ENCODE measurements at regions not wholly inside any gene's neighbourhood (a gene's known extent, or its start where the extent isn't known, plus 50 kb on each side); places are given as distances from the start of the nearest gene placed in this dataset.

- no peak for TF ChIP-seq CTCF (IDR thresholded peaks at IDR 0.05; ENCODE audit: low read length)
- no peak for TF ChIP-seq EZH2 (IDR thresholded peaks at IDR 0.05; ENCODE audit: borderline replicate concordance, low read length)
- H3K9me3 ChIP-seq (ENCODE audit: low read length): no peaks in the 10 kb centered on the region
Observed at GRCh38 chr5:110932755-110933488, 138.6 kb upstream of the TSLP start.

GRCh38 chr5:110940136-110940535, 131.4 kb upstream of the TSLP start:
- no peaks in the 10 kb centered on the region for H3K9me3 ChIP-seq (ENCODE audit: low read length)
- H4K20me1 ChIP-seq (ENCODE audit: insufficient read depth, low read length): no peaks in the 10 kb centered on the region
- no peaks in the 10 kb centered on the region for H3K27me3 ChIP-seq (ENCODE audit: insufficient read depth, low read length)
- no peak for TF ChIP-seq CTCF (IDR thresholded peaks at IDR 0.05; ENCODE audit: low read length)
- no peak for TF ChIP-seq EZH2 (IDR thresholded peaks at IDR 0.05; ENCODE audit: borderline replicate concordance, low read length)
- no peaks in the 10 kb centered on the region for H3K36me3 ChIP-seq (ENCODE audit: insufficient read depth, low read length)
- H3K4me3 ChIP-seq (ENCODE audit: low read depth, low read length, poor library complexity, severe bottlenecking): no peak overlapping the region
- no peak overlapping the region for H3K27ac ChIP-seq (ENCODE audit: low read depth, low read length, poor library complexity, severe bottlenecking)
- no peaks in the 10 kb centered on the region for H3K4me1 ChIP-seq (ENCODE audit: insufficient read depth, low read length, severe bottlenecking)
- H2AFZ ChIP-seq (ENCODE audit: low read length): no peak overlapping the region
- H3K9me2 ChIP-seq (ENCODE audit: low read depth, low read length): no peaks in the 10 kb centered on the region
- H3K79me2 ChIP-seq (ENCODE audit: insufficient read depth, low read length): no peaks in the 10 kb centered on the region
- H3F3A ChIP-seq (ENCODE audit: insufficient read depth, low read length): no peaks in the 10 kb centered on the region
- H3K9ac ChIP-seq (ENCODE audit: low read length): no peak overlapping the region
- no peak overlapping the region for H3K4me2 ChIP-seq (ENCODE audit: low read length)

More at GRCh38 chr5:110932755-110933488, 138.6 kb upstream of the TSLP start:
- no peaks in the 10 kb centered on the region for H3K36me3 ChIP-seq (ENCODE audit: insufficient read depth, low read length)
- no peak overlapping the region for H3K4me2 ChIP-seq (ENCODE audit: low read length)
- H3F3A ChIP-seq (ENCODE audit: insufficient read depth, low read length): no peaks in the 10 kb centered on the region
- H3K4me1 ChIP-seq (ENCODE audit: insufficient read depth, low read length, severe bottlenecking): no peaks in the 10 kb centered on the region
- H4K20me1 ChIP-seq (ENCODE audit: insufficient read depth, low read length): no peaks in the 10 kb centered on the region
- no peak overlapping the region for H3K4me3 ChIP-seq (ENCODE audit: low read depth, low read length, poor library complexity, severe bottlenecking)
- no peaks in the 10 kb centered on the region for H3K27me3 ChIP-seq (ENCODE audit: insufficient read depth, low read length)
- H3K9me2 ChIP-seq (ENCODE audit: low read depth, low read length): no peaks in the 10 kb centered on the region
- H3K79me2 ChIP-seq (ENCODE audit: insufficient read depth, low read length): no peaks in the 10 kb centered on the region
- H3K27ac ChIP-seq (ENCODE audit: low read depth, low read length, poor library complexity, severe bottlenecking): no peak overlapping the region
- no peak overlapping the region for H2AFZ ChIP-seq (ENCODE audit: low read length)
- H3K9ac ChIP-seq (ENCODE audit: low read length): no peak overlapping the region

GRCh38 chr5:110945874-110946436, 125.6 kb upstream of the TSLP start:
- Histone ChIP-seq H3F3A (ENCODE audit: insufficient read depth, low read length) (no peaks in the 10 kb centered on the region), H3K9ac (ENCODE audit: low read length) (no peak overlapping the region), H3K4me3 (ENCODE audit: low read depth, low read length, poor library complexity, severe bottlenecking) (no peak overlapping the region), H3K36me3 (ENCODE audit: insufficient read depth, low read length) (no peaks in the 10 kb centered on the region), H3K9me3 (ENCODE audit: low read length) (no peaks in the 10 kb centered on the region; the same call in 1 of the 2 replicates), H3K27me3 (ENCODE audit: insufficient read depth, low read length) (no peaks in the 10 kb centered on the region), H3K4me1 (ENCODE audit: insufficient read depth, low read length, severe bottlenecking) (no peaks in the 10 kb centered on the region), H3K79me2 (ENCODE audit: insufficient read depth, low read length) (no peaks in the 10 kb centered on the region), H3K9me2 (ENCODE audit: low read depth, low read length) (no peaks in the 10 kb centered on the region), H2AFZ (ENCODE audit: low read length) (no peak overlapping the region), H3K27ac (ENCODE audit: low read depth, low read length, poor library complexity, severe bottlenecking) (no peak overlapping the region), H4K20me1 (ENCODE audit: insufficient read depth, low read length) (no peaks in the 10 kb centered on the region), H3K4me2 (ENCODE audit: low read length) (no peak overlapping the region)
- TF ChIP-seq EZH2 (IDR thresholded peaks at IDR 0.05; ENCODE audit: borderline replicate concordance, low read length) (no peak), CTCF (IDR thresholded peaks at IDR 0.05; ENCODE audit: low read length) (no peak)
